Endothelial cell of umbilical vein (primary cell): ENCODE measurements at regions not wholly inside any gene's neighbourhood (a gene's known extent, or its start where the extent isn't known, plus 50 kb on each side); places are given as distances from the start of the nearest gene placed in this dataset.

Source experiments
- BruUV-seq: library from RNA; stranded (reverse); fragments of 400-500 nt; replicated peaks from 2 replicates; lab custom pipeline; 2021; lab: Mats Ljungman, UMichigan
- CTCF ChIA-PET: fragments of 300-600, 350-600 bp; sonication (Branson Sonifier 250); formaldehyde crosslinking; loops from one replicate; lab custom pipeline; 2021; ENCODE audit warnings: antibody characterized with exemption, inconsistent platforms; lab: Charles Lee
- POLR2A ChIA-PET: fragments of 300-600, 350-600 bp; sonication (Branson Sonifier 250); formaldehyde crosslinking; loops from one replicate; lab custom pipeline; 2021; ENCODE audit warnings: antibody characterized with exemption, inconsistent platforms; lab: Charles Lee
- DNase-seq: peaks from one replicate; pipeline ENCODE4 v3.0.0-alpha.2; 2011; ENCODE audit warnings: low read depth, low spot score
- FAIRE-seq: peaks from 2 replicates; lab custom pipeline; 2011; peaks lifted over from hg19 to GRCh38; lab: Jason Lieb, UNC
- H2AFZ ChIP-seq: 2 replicates; pipeline ENCODE4 v1.6.0; 2012; ENCODE audit warnings: low read depth, low read length, control low read depth, inconsistent platforms
- H3K27ac ChIP-seq: 2 replicates; pipeline ENCODE4 v1.5.1; 2011; ENCODE audit warnings: low read depth, mild to moderate bottlenecking, control low read depth, low read length, moderate library complexity; ENCODE audit not compliant: insufficient read depth
- H3K27me3 ChIP-seq, 2 experiments: 2 replicates each; pipeline versions ENCODE4 v1.6.0 to v1.6.1; 2011; ENCODE audit warnings: low read length in 2 of 2, mixed read lengths in 1 of 2; ENCODE audit not compliant: control insufficient read depth in 2 of 2, insufficient read depth in 2 of 2
- H3K36me3 ChIP-seq, 2 experiments: 2 replicates in 1 of 2; 3 replicates in 1 of 2; pipeline ENCODE4 v1.5.1; 2011; ENCODE audit warnings: low read length in 2 of 2, mild to moderate bottlenecking in 1 of 2, moderate library complexity in 1 of 2; ENCODE audit not compliant: control insufficient read depth in 2 of 2, insufficient read depth in 2 of 2; ENCODE audit errors: extremely low read depth in 1 of 2
- H3K4me1 ChIP-seq: 3 replicates; pipeline ENCODE4 v1.5.1; 2011; ENCODE audit warnings: mild to moderate bottlenecking, low read length; ENCODE audit not compliant: control insufficient read depth, insufficient read depth; ENCODE audit errors: extremely low read depth
- H3K4me2 ChIP-seq: 2 replicates; pipeline ENCODE4 v1.6.1; 2011; ENCODE audit warnings: low read length, control low read depth, mixed read lengths; ENCODE audit not compliant: insufficient read depth
- H3K4me3 ChIP-seq, 3 experiments: fragments of 200-600 bp in 1 of 3; sonication (generic), shearing (Covaris generic) in 1 of 3; replicated peaks in 1 of 3; 2 replicates each; pipeline ENCODE4 v1.5.1; 2011 to 2016; ENCODE audit warnings: control low read depth in 3 of 3, low read length in 3 of 3, mild to moderate bottlenecking in 2 of 3, inconsistent platforms in 1 of 3, low read depth in 1 of 3, moderate library complexity in 1 of 3; ENCODE audit not compliant: insufficient read depth in 1 of 3
- H3K79me2 ChIP-seq: 2 replicates; pipeline ENCODE4 v1.6.0; 2012; ENCODE audit warnings: low read length, inconsistent platforms; ENCODE audit not compliant: control insufficient read depth, insufficient read depth
- H3K9ac ChIP-seq: replicated peaks from 2 replicates; pipeline ENCODE3; 2011; ENCODE audit warnings: low read length, control low read depth; ENCODE audit not compliant: insufficient read depth; ENCODE audit errors: extremely low read depth
- H3K9me1 ChIP-seq: replicated peaks from 3 replicates; pipeline ENCODE4 v1.6.0; 2011; ENCODE audit warnings: mild to moderate bottlenecking, low read length; ENCODE audit not compliant: control insufficient read depth, insufficient read depth; ENCODE audit errors: extremely low read depth
- H3K9me3 ChIP-seq: replicated peaks from 2 replicates; pipeline ENCODE4 v1.5.1; 2012; ENCODE audit warnings: low read length, inconsistent platforms; ENCODE audit not compliant: control insufficient read depth, insufficient read depth
- H4K20me1 ChIP-seq: replicated peaks from 2 replicates; pipeline ENCODE3; 2011; ENCODE audit warnings: mild to moderate bottlenecking, low read length; ENCODE audit not compliant: control insufficient read depth, insufficient read depth; ENCODE audit errors: extremely low read depth
- CTCF ChIP-seq, 2 donors: IDR thresholded peaks; 1 replicate in 1 of 2; 2 replicates in 1 of 2; pipeline ENCODE4 v1.5.1; 2011; ENCODE audit warnings: low read length in 2 of 2, mild to moderate bottlenecking in 2 of 2, moderate library complexity in 2 of 2, control low read depth in 1 of 2, inconsistent platforms in 1 of 2, low read depth in 1 of 2; ENCODE audit not compliant: insufficient read depth in 1 of 2; ENCODE audit errors: extremely low read depth in 1 of 2
- EZH2 ChIP-seq: IDR thresholded peaks from 2 replicates; pipeline ENCODE4 v1.6.1; 2012; ENCODE audit warnings: borderline replicate concordance, low read depth, mild to moderate bottlenecking, moderate library complexity, low read length, inconsistent platforms; ENCODE audit not compliant: severe bottlenecking
- FOS ChIP-seq: IDR thresholded peaks from 2 replicates; pipeline ENCODE4 v1.6.1; 2011; ENCODE audit warnings: mild to moderate bottlenecking, low read length, moderate library complexity, borderline replicate concordance; ENCODE audit not compliant: insufficient read depth
- GATA2 ChIP-seq: IDR thresholded peaks from 2 replicates; pipeline ENCODE4 v1.7.0; 2011; ENCODE audit warnings: low read depth, mild to moderate bottlenecking, moderate library complexity, mixed read lengths, low read length; ENCODE audit not compliant: insufficient read length, insufficient read depth
- JUN ChIP-seq: IDR thresholded peaks from 2 replicates; pipeline ENCODE4 v1.6.1; 2011; ENCODE audit warnings: borderline replicate concordance, low read depth; ENCODE audit not compliant: insufficient read length, insufficient read depth
- MAX ChIP-seq: IDR thresholded peaks from 2 replicates; pipeline ENCODE4 v1.6.1; 2011; ENCODE audit not compliant: insufficient read depth, insufficient read length
- MYC ChIP-seq: IDR thresholded peaks from one replicate; pipeline ENCODE4 v1.6.1; 2011; ENCODE audit warnings: mild to moderate bottlenecking, low read depth, low read length
- POLR2A ChIP-seq: IDR thresholded peaks from 2 replicates; pipeline ENCODE4 v1.6.1; 2012; ENCODE audit warnings: low read depth, mild to moderate bottlenecking, control low read depth, low read length
- POLR2AphosphoS5 ChIP-seq: IDR thresholded peaks from 2 replicates; pipeline ENCODE4 v1.6.1; 2012; ENCODE audit warnings: low read depth, mild to moderate bottlenecking, control low read depth, low read length, moderate library complexity; ENCODE audit not compliant: insufficient read depth
- dilution Hi-C: fragments of 300-500 bp; cut with MboI; formaldehyde crosslinking; loops from one replicate; pipeline ENCODE4 v1.15.0; 2019; ENCODE audit warnings: low sequenced_read_pairs; ENCODE audit not compliant: extremely low pct_ligation_motif_present
- intact Hi-C: fragments of 100-400 bp; cut with micrococcal nuclease; formaldehyde crosslinking; loops from one replicate; pipeline ENCODE4 v1.10.0; 2022

GRCh38 chr20:22005535-22005934 is 300.1 kb downstream of the PAX1 start:
- Histone ChIP-seq H3K4me2 (no peak overlapping the region), H2AFZ (no peak overlapping the region), H3K9me3 (peaks cover 4% of the 10 kb centered on the region), H4K20me1 (no peaks in the 10 kb centered on the region), H3K9me1 (no peaks in the 10 kb centered on the region), H3K4me1 (no peaks in the 10 kb centered on the region), H3K79me2 (no peaks in the 10 kb centered on the region), H3K4me3 (no peak overlapping the region), H3K27me3 (no peaks in the 10 kb centered on the region), H3K36me3 (no peaks in the 10 kb centered on the region), H3K9ac (no peak overlapping the region), H3K27ac (no peak overlapping the region)
- CTCF ChIA-PET: no interaction called here
- DNase-seq (no peak), FAIRE-seq (no peak)
- intact Hi-C loops: no loop called here
- BruUV-seq: no TSS peak
- TF ChIP-seq POLR2AphosphoS5: no peak
- no peak for TF ChIP-seq MYC
- no peak for TF ChIP-seq JUN
- TF ChIP-seq EZH2: no peak
- TF ChIP-seq MAX: no peak
- TF ChIP-seq CTCF (IDR thresholded peaks at IDR 0.05; ENCODE audit: extremely low read depth in 1 of 2, insufficient read depth in 1 of 2, low read depth in 1 of 2, low read length in 2 of 2): no peak
- no peak for TF ChIP-seq POLR2A
- no peak for TF ChIP-seq FOS
- TF ChIP-seq GATA2: no peak
- POLR2A ChIA-PET: no interaction called here
- dilution Hi-C loops: no loop called here
